Peyer's patch (tissue), 4 donors: ENCODE measurements at regions not wholly inside any gene's neighbourhood (a gene's known extent, or its start where the extent isn't known, plus 50 kb on each side); places are given as distances from the start of the nearest gene placed in this dataset.

Experiments used
- DNase-seq, 3 donors: peaks; one replicate each; pipeline ENCODE4 v3.0.0-alpha.2; 2017 to 2019
- H3K27ac ChIP-seq, 4 donors: fragments of 200-600 bp; sonication (generic); one replicate each; pipeline ENCODE4 v1.5.1; 2016 to 2019
- H3K27me3 ChIP-seq, 2 donors: fragments of 200-600 bp; sonication (generic); one replicate each; pipeline ENCODE4 v1.5.1; 2019
- H3K36me3 ChIP-seq, 3 donors: fragments of 200-600 bp; sonication (generic); one replicate each; pipeline ENCODE4 v1.5.1; 2016 to 2019
- H3K4me1 ChIP-seq, 4 donors: fragments of 200-600 bp; sonication (generic); one replicate each; pipeline ENCODE4 v1.5.1; 2016 to 2019
- H3K4me3 ChIP-seq, 4 donors: fragments of 200-600 bp; sonication (generic); 1 replicate in 3 of 4; 2 replicates in 1 of 4; pipeline ENCODE4 v1.5.1; 2016 to 2019; ENCODE audit warnings: mild to moderate bottlenecking in 1 of 4
- H3K9me3 ChIP-seq, 4 donors: fragments of 200-600 bp; sonication (generic); one replicate each; pipeline ENCODE4 v1.5.1; 2016 to 2019; ENCODE audit warnings: mild to moderate bottlenecking in 1 of 4
- CTCF ChIP-seq, 6 experiments: fragments of 450-650 bp in 4 of 6; fragments of 200-600 bp in 2 of 6; sonication (generic) in 1 of 6; IDR thresholded peaks; one replicate each; pipeline ENCODE4 v1.5.1; 2017 to 2019; ENCODE audit warnings: antibody characterized with exemption in 6 of 6, mild to moderate bottlenecking in 3 of 6, moderate library complexity in 1 of 6
- POLR2A ChIP-seq, 2 donors: fragments of 450-650 bp; IDR thresholded peaks; one replicate each; pipeline ENCODE4 v1.5.1; 2017; ENCODE audit warnings: antibody characterized with exemption in 2 of 2, mild to moderate bottlenecking in 2 of 2, moderate library complexity in 2 of 2

GRCh38 chr1:87224201-87224600 is 104.5 kb upstream of the LMO4 start:
- H3K4me3 ChIP-seq = no peak overlapping the region
- no peaks in the 10 kb centered on the region for H3K36me3 ChIP-seq
- no peaks in the 10 kb centered on the region for H3K27me3 ChIP-seq
- H3K9me3 ChIP-seq = no peaks in the 10 kb centered on the region
- no peak overlapping the region for H3K27ac ChIP-seq
- no peak for DNase-seq
- TF ChIP-seq POLR2A (IDR thresholded peaks at IDR 0.05) = no peak
- no peak for TF ChIP-seq CTCF (IDR thresholded peaks at IDR 0.05)
- H3K4me1 ChIP-seq = peaks cover 0 to 7% (median 0%) of the 10 kb centered on the region in 4 donors

DNA sequence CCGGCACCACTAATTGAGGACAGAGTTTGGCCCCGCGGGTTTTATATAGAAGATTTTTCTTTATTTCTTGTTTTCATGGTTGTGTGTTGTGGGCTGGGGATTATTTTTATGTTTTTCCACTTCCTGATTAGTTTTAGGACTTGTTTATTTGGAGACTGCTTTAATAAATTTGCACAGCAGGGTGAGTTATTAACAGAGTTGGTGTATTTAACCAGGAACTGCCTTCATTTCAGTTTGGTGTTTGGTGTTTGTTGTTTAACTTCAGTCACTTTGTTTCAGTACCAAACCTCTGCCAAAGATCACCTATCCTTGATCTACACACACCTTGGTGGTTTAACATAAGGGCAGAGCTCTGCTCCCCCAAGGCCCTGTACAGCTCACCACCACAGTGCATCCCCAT is 103.5 kb upstream of the LMO4 start:
- no peak for TF ChIP-seq CTCF (IDR thresholded peaks at IDR 0.05)
- no peak for TF ChIP-seq POLR2A (IDR thresholded peaks at IDR 0.05)
- no peak overlapping the region for H3K27ac ChIP-seq

DNA sequence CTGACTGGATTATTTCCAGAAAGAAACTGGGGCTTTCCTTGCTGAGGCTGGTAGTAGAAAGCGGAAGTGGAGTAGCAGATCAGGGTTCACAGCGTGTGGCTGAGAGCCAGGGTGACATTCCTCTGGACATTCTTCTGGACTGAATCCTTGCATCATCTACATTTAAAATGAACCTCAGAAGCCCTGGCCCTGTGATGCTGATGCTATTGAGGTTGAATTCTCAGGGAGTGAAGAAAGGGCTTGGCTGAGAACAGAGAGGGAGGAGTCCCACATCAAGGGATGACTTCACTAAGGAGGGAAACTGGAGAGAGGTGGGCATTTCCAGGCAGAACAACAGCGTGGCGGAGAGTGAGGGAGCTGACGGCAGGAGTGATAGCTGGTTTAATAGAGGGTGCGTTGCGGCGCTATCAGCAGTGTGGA is 102.3 kb upstream of the LMO4 start:
- Histone ChIP-seq H3K36me3 (no peaks in the 10 kb centered on the region), H3K27ac (peak overlapping the region in 1 of 4 donors; percentile 44), H3K9me3 (no peaks in the 10 kb centered on the region), H3K4me3 (no peak overlapping the region), H3K4me1 (peaks cover 0 to 7% (median 0%) of the 10 kb centered on the region in 4 donors), H3K27me3 (no peaks in the 10 kb centered on the region)
- TF ChIP-seq POLR2A (IDR thresholded peaks at IDR 0.05) (no peak), CTCF (IDR thresholded peaks at IDR 0.05) (no peak)
- peak; percentile 21 to 67 (median 56) for DNase-seq

More for the DNA sequence above, 103.5 kb upstream of the LMO4 start:
- peaks cover 0 to 7% (median 0%) of the 10 kb centered on the region in 4 donors for H3K4me1 ChIP-seq
- no peaks in the 10 kb centered on the region for H3K9me3 ChIP-seq
- H3K27me3 ChIP-seq = no peaks in the 10 kb centered on the region
- no peak overlapping the region for H3K4me3 ChIP-seq
- no peak for DNase-seq
- no peaks in the 10 kb centered on the region for H3K36me3 ChIP-seq

DNA sequence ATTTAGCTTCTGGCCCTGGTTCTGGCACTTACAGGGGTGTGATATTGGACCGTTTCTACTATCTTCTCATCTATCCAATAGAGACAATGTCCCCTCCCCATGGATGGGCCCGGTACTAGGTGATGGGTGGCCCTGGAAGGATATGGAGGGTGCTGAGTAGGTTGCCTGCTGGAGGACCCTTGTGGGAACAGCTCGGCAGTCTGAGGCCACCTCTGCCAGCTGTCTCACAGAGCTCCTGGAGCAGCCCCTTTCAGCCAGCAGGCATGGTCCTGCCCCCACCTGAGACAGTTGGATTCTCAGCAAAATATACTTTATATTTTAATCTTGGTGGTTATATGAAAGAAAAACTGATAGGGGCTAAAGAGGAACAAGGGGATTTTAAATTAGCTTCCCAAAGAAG is 101.0 kb upstream of the LMO4 start:
- Histone ChIP-seq H3K27me3 (no peaks in the 10 kb centered on the region), H3K4me1 (peaks cover 0 to 7% (median 0%) of the 10 kb centered on the region in 4 donors), H3K36me3 (no peaks in the 10 kb centered on the region), H3K9me3 (no peaks in the 10 kb centered on the region), H3K4me3 (no peak overlapping the region), H3K27ac (no peak overlapping the region)
- TF ChIP-seq POLR2A (IDR thresholded peaks at IDR 0.05) (no peak), CTCF (IDR thresholded peaks at IDR 0.05) (no peak)
- no peak for DNase-seq

DNA sequence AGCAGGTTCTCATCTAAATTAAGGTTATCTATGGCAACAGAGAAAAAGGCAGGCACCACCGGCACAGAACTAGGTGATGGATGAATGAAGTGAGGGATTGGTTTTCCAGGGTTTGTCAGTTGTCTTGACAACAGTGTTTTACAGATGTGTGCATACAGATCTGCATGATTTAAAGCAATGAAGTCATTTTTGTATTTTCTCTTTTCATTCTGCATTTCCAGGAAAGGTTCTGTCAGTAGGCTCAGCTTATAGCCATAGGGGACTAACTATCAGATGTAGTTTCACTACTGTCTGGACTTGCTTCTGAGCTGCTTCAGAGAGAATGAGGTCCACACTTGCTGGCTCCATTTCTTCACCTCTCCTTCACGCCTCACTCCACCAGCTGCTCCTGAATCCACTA is 98.2 kb upstream of the LMO4 start:
- DNase-seq = no peak

More for the DNA sequence above, 98.2 kb upstream of the LMO4 start:
- Histone ChIP-seq H3K4me3 (no peak overlapping the region), H3K36me3 (no peaks in the 10 kb centered on the region), H3K27ac (no peak overlapping the region), H3K9me3 (no peaks in the 10 kb centered on the region), H3K4me1 (peaks cover 0 to 7% (median 0%) of the 10 kb centered on the region in 4 donors), H3K27me3 (no peaks in the 10 kb centered on the region)
- no peak for TF ChIP-seq CTCF (IDR thresholded peaks at IDR 0.05)
- no peak for TF ChIP-seq POLR2A (IDR thresholded peaks at IDR 0.05)
